Tibial nerve (tissue), 4 donors: ENCODE measurements at regions not wholly inside any gene's neighbourhood (a gene's known extent, or its start where the extent isn't known, plus 50 kb on each side); places are given as distances from the start of the nearest gene placed in this dataset.
A peak's percentile ranks its signal among the peaks of the same experiment; 100 is the strongest.

Source experiments
- DNase-seq, 2 donors: peaks; one replicate each; pipeline ENCODE4 v3.0.0-alpha.2; 2019; ENCODE audit warnings: low spot score in 2 of 2
- H3K27ac ChIP-seq, 4 donors: fragments of 200-600 bp; sonication (generic) in 3 of 4; one replicate each; pipeline ENCODE4 v1.5.1; 2017 to 2019; ENCODE audit warnings: mild to moderate bottlenecking in 1 of 4
- H3K27me3 ChIP-seq, 2 donors: fragments of 200-600 bp; sonication (generic) in 1 of 2; one replicate each; pipeline versions ENCODE4 v1.5.1 to v1.6.0; 2017 to 2019
- H3K36me3 ChIP-seq, 3 donors: fragments of 200-600 bp; sonication (generic); one replicate each; pipeline ENCODE4 v1.5.1; 2018 to 2019
- H3K4me1 ChIP-seq, 4 donors: fragments of 200-600 bp; sonication (generic) in 3 of 4; one replicate each; pipeline ENCODE4 v1.5.1; 2017 to 2019
- H3K4me3 ChIP-seq, 4 donors: fragments of 200-600 bp; sonication (generic) in 3 of 4; one replicate each; pipeline ENCODE4 v1.5.1; 2017 to 2019; ENCODE audit warnings: mild to moderate bottlenecking in 1 of 4, moderate library complexity in 1 of 4
- H3K9me3 ChIP-seq, 4 donors: fragments of 200-600 bp; sonication (generic) in 3 of 4; one replicate each; pipeline ENCODE4 v1.5.1; 2017 to 2019
- CTCF ChIP-seq, 5 experiments: fragments of 200-600 bp in 3 of 5; fragments of 450-650 bp in 2 of 5; sonication (generic) in 3 of 5; IDR thresholded peaks; one replicate each; pipeline ENCODE4 v1.5.1; 2016 to 2019; ENCODE audit warnings: antibody characterized with exemption in 5 of 5, mild to moderate bottlenecking in 3 of 5, moderate library complexity in 2 of 5
- EP300 ChIP-seq, 2 donors: sonication (generic); formaldehyde crosslinking; IDR thresholded peaks; one replicate each; pipeline ENCODE4 v1.6.1; 2017; ENCODE audit warnings: antibody characterized with exemption in 2 of 2, mild to moderate bottlenecking in 1 of 2
- POLR2A ChIP-seq, 2 donors: fragments of 450-650 bp; IDR thresholded peaks; one replicate each; pipeline ENCODE4 v1.6.1; 2017; ENCODE audit warnings: antibody characterized with exemption in 2 of 2, mild to moderate bottlenecking in 2 of 2, moderate library complexity in 2 of 2
- whole genome bisulfite sequencing, 2 donors: methylation state at CpG; one replicate each; pipeline ENCODE4 v1.1.5; 2018; 5-methylcytosine and 5-hydroxymethylcytosine counted together

GRCh38 chr2:23285091-23285800 is 99.7 kb upstream of the KLHL29 start:
- H3K4me1 ChIP-seq: peaks cover 0 to 49% (median 20%) of the 10 kb centered on the region in 4 donors
- no peak for TF ChIP-seq POLR2A (IDR thresholded peaks at IDR 0.05)
- no peak for TF ChIP-seq EP300 (IDR thresholded peaks at IDR 0.05)
- TF ChIP-seq CTCF (IDR thresholded peaks at IDR 0.05): no peak
- 65 to 79% methylated on average over 1 of the region's 1 CpG for WGBS, 2 donors
- DNase-seq: no peak
- no peaks in the 10 kb centered on the region for H3K36me3 ChIP-seq
- H3K27ac ChIP-seq: peak overlapping the region in 2 of 4 donors; percentile 81 to 82
- H3K9me3 ChIP-seq: no peaks in the 10 kb centered on the region
- no peak overlapping the region for H3K4me3 ChIP-seq
- no peaks in the 10 kb centered on the region for H3K27me3 ChIP-seq

- TF ChIP-seq CTCF (IDR thresholded peaks at IDR 0.05) (no peak), POLR2A (IDR thresholded peaks at IDR 0.05) (no peak), EP300 (IDR thresholded peaks at IDR 0.05) (no peak)
- peaks cover 0 to 53% (median 20%) of the 10 kb centered on the region in 4 donors for H3K4me1 ChIP-seq
Measured at GRCh38 chr2:23286031-23286757, 98.8 kb upstream of the KLHL29 start.

GRCh38 chr2:23286758-23287704 is 97.9 kb upstream of the KLHL29 start:
- Histone ChIP-seq H3K9me3 (no peaks in the 10 kb centered on the region), H3K27ac (peak overlapping the region in 3 of 4 donors; percentile 31 to 82 (median 81)), H3K4me3 (no peak overlapping the region), H3K36me3 (no peaks in the 10 kb centered on the region), H3K27me3 (no peaks in the 10 kb centered on the region), H3K4me1 (peaks cover 0 to 60% (median 20%) of the 10 kb centered on the region in 4 donors)
- TF ChIP-seq EP300 (IDR thresholded peaks at IDR 0.05) (peak in 1 of 2 donors; percentile 41), CTCF (IDR thresholded peaks at IDR 0.05) (no peak)
- DNase-seq: peak; percentile 55 to 63
- 23 to 25% methylated on average over 6 of the region's 6 CpGs for WGBS, 2 donors

More at GRCh38 chr2:23286031-23286757, 98.8 kb upstream of the KLHL29 start:
- Histone ChIP-seq H3K9me3 (no peaks in the 10 kb centered on the region), H3K36me3 (no peaks in the 10 kb centered on the region), H3K27me3 (no peaks in the 10 kb centered on the region), H3K27ac (peak overlapping the region in 3 of 4 donors; percentile 31 to 82 (median 81)), H3K4me3 (no peak overlapping the region)
- DNase-seq: no peak
- 80 to 83% methylated on average over 6 of the region's 6 CpGs for WGBS, 2 donors

GRCh38 chr2:23289671-23290070 is 95.3 kb upstream of the KLHL29 start:
- no peaks in the 10 kb centered on the region for H3K9me3 ChIP-seq
- 77 to 78% methylated on average over 2 of the region's 2 CpGs for WGBS, 2 donors
- peaks cover 0 to 83% (median 25%) of the 10 kb centered on the region in 4 donors for H3K4me1 ChIP-seq
- H3K4me3 ChIP-seq: no peak overlapping the region
- H3K27ac ChIP-seq: no peak overlapping the region
- H3K36me3 ChIP-seq: no peaks in the 10 kb centered on the region
- TF ChIP-seq EP300 (IDR thresholded peaks at IDR 0.05): no peak
- no peak for DNase-seq
- no peaks in the 10 kb centered on the region for H3K27me3 ChIP-seq

- H3K27ac ChIP-seq: peak overlapping the region in 1 of 4 donors; percentile 50
Measured at GRCh38 chr2:23291239-23291638, 93.7 kb upstream of the KLHL29 start.

More at GRCh38 chr2:23291239-23291638, 93.7 kb upstream of the KLHL29 start:
- H3K27me3 ChIP-seq: no peaks in the 10 kb centered on the region
- peaks cover 0 to 70% (median 20%) of the 10 kb centered on the region in 4 donors for H3K4me1 ChIP-seq
- peak in 1 of 2 donors; percentile 59 for DNase-seq
- no peak overlapping the region for H3K4me3 ChIP-seq
- 64 to 68% methylated on average over 2 of the region's 2 CpGs for WGBS, 2 donors
- H3K36me3 ChIP-seq: no peaks in the 10 kb centered on the region
- no peaks in the 10 kb centered on the region for H3K9me3 ChIP-seq
- TF ChIP-seq EP300 (IDR thresholded peaks at IDR 0.05) (peak in 1 of 2 donors; percentile 89), CTCF (IDR thresholded peaks at IDR 0.05) (no peak), POLR2A (IDR thresholded peaks at IDR 0.05) (no peak)
